ENCODE measurements at regions not wholly inside any gene's neighbourhood (a gene's known extent, or its start where the extent isn't known, plus 50 kb on each side); places are given as distances from the start of the nearest gene placed in this dataset.

DNA sequence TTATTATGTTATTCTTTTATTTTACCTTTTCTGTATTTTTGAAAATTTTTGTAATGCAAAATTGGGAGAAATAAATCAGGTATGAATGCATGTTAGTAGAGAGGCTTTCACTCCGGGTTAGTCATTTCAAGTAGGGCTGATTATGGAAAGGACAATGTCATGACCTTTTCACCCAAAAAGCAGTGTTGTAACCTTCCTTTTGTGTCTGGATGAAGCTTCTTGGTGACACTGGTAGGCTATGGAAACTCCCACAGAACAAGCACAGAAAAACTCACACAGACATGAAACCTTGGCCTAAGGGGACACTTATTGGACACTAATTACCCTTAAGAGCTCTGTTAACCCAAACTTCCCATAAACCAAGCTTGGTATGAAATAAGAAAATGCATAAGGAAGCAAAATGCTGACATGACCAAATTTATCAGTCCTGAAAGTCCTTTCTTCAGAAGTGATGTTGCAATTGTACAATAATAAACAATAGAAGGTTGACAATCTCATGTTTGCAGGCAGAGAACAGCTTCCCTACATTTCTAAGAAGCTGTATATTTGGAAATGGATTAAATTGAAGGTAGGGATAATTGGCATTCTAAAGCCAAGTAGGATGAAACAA lies 70.0 kb upstream of the KCNJ15 start:
- TF ChIP-seq, protein P1, sequence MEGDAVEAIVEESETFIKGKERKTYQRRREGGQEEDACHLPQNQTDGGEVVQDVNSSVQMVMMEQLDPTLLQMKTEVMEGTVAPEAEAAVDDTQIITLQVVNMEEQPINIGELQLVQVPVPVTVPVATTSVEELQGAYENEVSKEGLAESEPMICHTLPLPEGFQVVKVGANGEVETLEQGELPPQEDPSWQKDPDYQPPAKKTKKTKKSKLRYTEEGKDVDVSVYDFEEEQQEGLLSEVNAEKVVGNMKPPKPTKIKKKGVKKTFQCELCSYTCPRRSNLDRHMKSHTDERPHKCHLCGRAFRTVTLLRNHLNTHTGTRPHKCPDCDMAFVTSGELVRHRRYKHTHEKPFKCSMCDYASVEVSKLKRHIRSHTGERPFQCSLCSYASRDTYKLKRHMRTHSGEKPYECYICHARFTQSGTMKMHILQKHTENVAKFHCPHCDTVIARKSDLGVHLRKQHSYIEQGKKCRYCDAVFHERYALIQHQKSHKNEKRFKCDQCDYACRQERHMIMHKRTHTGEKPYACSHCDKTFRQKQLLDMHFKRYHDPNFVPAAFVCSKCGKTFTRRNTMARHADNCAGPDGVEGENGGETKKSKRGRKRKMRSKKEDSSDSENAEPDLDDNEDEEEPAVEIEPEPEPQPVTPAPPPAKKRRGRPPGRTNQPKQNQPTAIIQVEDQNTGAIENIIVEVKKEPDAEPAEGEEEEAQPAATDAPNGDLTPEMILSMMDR (IDR thresholded peaks at IDR 0.05): no peak
- no peak for TF ChIP-seq POLR2A (IDR thresholded peaks at IDR 0.05)
